Bronchial epithelial cell (primary cell): ENCODE measurements at regions not wholly inside any gene's neighbourhood (a gene's known extent, or its start where the extent isn't known, plus 50 kb on each side); places are given as distances from the start of the nearest gene placed in this dataset.

Experiments
- DNase-seq: peaks from one replicate; pipeline ENCODE4 v3.0.0-alpha.2; 2010; ENCODE audit warnings: low read depth
- FAIRE-seq: peaks from 2 replicates; lab custom pipeline; 2011; peaks lifted over from hg19 to GRCh38; lab: Jason Lieb, UNC
- H3K27me3 ChIP-seq: 2 replicates; pipeline ENCODE4 v1.5.1; 2011; ENCODE audit warnings: low read length; ENCODE audit not compliant: control insufficient read depth, insufficient read depth
- H3K36me3 ChIP-seq: 2 replicates; pipeline ENCODE4 v1.5.1; 2011; ENCODE audit warnings: low read length; ENCODE audit not compliant: control insufficient read depth, insufficient read depth
- H3K4me3 ChIP-seq: 2 replicates; pipeline ENCODE4 v1.5.1; 2011; ENCODE audit warnings: mild to moderate bottlenecking, low read depth, low read length, control low read depth
- TF ChIP-seq, protein P1 (sequence below): IDR thresholded peaks from 2 replicates; pipeline ENCODE4 v1.5.1; 2011; ENCODE audit warnings: mild to moderate bottlenecking, moderate library complexity, low read length, control low read depth, inconsistent platforms; ENCODE audit not compliant: insufficient read depth, severe bottlenecking

DNA sequence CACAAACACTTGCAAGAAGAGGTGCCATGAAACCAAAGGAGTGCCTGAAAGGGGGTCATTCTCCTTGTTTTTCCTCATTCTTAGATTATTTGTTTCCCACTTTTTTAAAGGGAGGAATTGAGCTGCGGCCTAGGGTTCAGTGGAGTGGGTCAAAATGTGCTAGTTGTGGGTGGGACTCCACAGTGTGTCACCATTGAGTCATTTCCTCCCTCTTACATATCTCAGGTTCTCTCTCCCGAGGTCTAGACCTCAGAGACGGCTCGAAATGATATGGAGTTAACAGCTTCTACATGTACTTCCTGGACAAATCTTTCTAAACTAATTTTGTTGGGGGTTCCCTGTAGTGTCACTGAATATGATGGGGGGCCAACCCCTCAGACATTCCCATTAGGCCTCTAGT, 328.4 kb upstream of the SPANXN1 start:
- FAIRE-seq (no peak), DNase-seq (peak; percentile 2)
- H3K4me3 ChIP-seq: no peak overlapping the region
- H3K36me3 ChIP-seq: no peaks in the 10 kb centered on the region
- no peaks in the 10 kb centered on the region for H3K27me3 ChIP-seq
- TF ChIP-seq, protein P1, sequence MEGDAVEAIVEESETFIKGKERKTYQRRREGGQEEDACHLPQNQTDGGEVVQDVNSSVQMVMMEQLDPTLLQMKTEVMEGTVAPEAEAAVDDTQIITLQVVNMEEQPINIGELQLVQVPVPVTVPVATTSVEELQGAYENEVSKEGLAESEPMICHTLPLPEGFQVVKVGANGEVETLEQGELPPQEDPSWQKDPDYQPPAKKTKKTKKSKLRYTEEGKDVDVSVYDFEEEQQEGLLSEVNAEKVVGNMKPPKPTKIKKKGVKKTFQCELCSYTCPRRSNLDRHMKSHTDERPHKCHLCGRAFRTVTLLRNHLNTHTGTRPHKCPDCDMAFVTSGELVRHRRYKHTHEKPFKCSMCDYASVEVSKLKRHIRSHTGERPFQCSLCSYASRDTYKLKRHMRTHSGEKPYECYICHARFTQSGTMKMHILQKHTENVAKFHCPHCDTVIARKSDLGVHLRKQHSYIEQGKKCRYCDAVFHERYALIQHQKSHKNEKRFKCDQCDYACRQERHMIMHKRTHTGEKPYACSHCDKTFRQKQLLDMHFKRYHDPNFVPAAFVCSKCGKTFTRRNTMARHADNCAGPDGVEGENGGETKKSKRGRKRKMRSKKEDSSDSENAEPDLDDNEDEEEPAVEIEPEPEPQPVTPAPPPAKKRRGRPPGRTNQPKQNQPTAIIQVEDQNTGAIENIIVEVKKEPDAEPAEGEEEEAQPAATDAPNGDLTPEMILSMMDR: no peak

DNA sequence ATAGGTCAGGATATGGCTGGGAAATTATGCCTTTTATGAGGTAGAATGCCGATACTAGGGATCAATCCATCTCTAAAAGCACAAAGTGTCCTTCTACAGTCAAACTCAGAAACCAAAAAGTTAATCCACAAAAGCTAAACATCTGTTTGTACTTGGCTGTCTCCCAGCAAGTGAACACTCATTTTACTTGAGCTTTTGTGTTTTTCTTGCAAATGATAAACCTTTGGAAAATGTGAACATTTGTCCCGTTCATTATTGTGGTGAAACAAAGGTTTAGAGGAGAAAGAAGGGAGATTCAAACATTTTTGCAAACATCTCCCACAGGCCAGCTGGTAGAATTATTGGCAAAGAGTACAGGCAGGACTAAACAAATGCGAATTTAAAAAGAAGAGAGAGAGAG, 300.6 kb upstream of the SPANXN1 start:
- DNase-seq (no peak), FAIRE-seq (no peak)
- Histone ChIP-seq H3K36me3 (no peaks in the 10 kb centered on the region), H3K4me3 (no peak overlapping the region), H3K27me3 (no peaks in the 10 kb centered on the region)
- TF ChIP-seq, protein P1: no peak
